H1 (cell line): ENCODE measurements at regions not wholly inside any gene's neighbourhood (a gene's known extent, or its start where the extent isn't known, plus 50 kb on each side); places are given as distances from the start of the nearest gene placed in this dataset.

Experiments
- KDM1A ChIP-seq: fragments of 200-600, 300-600 bp; sonication (generic); IDR thresholded peaks from 2 replicates; pipeline ENCODE4 v1.7.1; 2016; ENCODE audit warnings: mild to moderate bottlenecking, low read length, borderline replicate concordance

GRCh38 chr3:27978440-27978839 is 256.3 kb upstream of the EOMES start (continued):
- no peak for TF ChIP-seq KDM1A
